NCI-H146 treated with DMSO at 0.1 percent for 48 hours (cell line): ENCODE measurements at regions not wholly inside any gene's neighbourhood (a gene's known extent, or its start where the extent isn't known, plus 50 kb on each side); places are given as distances from the start of the nearest gene placed in this dataset.
A peak's percentile ranks its signal among the peaks of the same experiment; 100 is the strongest.

Experiments
- DNase-seq: peaks from one replicate; lab custom pipeline; 2025; ENCODE audit not compliant: unreplicated experiment; lab: John Stamatoyannopoulos, UW

DNA sequence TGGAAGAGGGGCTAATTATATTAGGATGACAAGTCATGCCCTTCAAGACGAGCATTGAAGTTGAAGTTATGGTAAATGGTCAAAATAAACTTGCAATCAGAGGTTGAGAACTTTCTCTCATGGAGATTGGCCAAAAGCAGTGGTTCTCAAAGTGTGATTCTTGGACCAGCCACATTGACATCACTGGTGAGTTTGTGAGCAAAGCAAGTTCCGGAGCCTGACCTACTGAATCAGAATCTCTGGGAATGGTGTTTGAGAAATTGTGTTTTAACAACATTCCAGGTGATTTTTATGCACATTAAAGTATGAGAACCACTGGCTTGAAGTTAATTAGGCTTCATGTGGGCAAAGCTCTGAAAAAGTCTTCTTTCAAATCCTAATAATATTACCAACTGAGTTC is 403.5 kb downstream of the ZSWIM6 start:
- DNase-seq = no peak

DNA sequence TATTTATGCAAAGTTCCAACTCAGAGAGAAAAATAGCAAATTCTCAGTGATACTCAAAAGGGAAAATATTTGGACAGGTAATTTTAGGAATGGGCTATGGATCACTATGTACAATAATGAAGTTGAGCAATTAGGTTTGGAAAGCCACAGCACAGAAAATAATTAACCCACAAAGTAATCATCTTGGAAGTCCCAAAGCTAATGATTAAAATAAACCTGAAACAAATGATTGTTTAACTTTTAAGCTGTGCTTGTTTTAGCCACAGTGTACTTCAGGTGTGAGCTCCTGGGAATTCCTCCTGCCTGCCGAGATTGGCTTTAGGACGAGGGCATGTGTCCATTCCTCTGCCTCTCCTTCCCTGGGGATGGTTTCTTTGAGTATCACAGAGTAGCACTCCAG is 403.9 kb downstream of the ZSWIM6 start:
- DNase-seq = no peak

DNA sequence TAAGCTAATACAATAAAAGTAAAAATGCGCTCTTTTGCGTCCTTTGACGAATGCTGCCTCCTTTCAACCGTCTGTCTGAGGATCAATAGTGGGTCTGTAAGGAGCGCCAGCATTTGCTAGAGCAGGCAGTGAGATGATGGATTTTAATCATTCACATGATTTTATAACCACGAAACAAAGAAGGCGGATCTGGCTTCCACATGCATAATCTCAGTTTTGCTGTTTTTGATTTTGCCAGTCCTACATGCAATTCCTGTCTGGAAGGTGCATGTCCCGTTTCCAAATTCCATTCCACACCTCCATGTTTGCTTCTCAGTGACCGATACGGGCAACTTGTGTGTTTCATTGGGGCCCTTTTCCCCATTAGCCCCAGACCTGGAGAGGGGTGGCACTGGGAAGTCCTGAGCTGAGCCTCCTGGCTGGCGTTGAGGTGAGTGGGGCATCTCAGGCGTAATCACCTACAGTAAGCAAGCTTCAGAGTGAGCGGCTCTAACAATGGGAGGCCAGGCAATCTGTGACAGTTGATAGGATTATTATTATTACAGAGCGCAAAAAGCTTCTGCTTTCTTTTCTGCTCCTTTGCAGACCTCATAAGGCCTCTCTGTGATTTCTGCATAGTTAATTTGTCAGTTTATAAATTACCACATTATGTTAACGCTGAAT is 405.4 kb downstream of the ZSWIM6 start:
- no peak for DNase-seq

DNA sequence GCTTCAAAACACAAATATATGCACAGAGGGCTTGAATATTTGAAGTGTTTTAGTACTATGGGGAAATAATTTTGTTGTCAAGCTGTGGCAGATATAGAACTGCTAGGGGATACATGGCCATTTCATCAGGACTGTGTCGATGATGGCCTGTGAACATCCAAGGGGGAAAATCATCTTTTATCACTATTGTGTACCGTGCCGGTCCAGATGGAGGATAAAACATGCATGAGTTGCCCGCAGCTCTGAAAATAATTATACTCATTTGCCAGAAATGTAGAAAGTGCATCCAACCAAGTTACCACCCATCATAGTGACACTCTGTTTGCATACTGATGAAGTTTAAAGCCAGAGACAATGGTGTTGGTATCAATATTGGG is 405.9 kb downstream of the ZSWIM6 start:
- no peak for DNase-seq

DNA sequence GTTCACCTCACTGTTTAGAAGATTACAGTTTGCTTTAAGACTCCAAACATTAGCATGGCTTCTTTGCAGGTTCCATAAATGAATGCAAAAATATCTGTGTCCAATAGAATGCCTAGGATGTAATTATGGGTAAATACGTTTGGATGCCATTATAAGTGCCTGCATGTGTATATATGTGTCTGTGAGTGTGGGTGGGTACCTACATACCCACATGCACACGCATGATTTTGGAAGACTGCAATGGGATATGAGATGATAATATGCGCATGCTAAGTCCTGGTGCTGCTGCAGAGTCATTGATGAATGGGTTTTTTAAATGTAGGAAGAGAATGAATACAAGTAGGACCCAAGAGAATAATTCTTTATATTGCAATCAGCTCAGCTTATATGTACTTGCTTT is 406.4 kb downstream of the ZSWIM6 start:
- DNase-seq = no peak

DNA sequence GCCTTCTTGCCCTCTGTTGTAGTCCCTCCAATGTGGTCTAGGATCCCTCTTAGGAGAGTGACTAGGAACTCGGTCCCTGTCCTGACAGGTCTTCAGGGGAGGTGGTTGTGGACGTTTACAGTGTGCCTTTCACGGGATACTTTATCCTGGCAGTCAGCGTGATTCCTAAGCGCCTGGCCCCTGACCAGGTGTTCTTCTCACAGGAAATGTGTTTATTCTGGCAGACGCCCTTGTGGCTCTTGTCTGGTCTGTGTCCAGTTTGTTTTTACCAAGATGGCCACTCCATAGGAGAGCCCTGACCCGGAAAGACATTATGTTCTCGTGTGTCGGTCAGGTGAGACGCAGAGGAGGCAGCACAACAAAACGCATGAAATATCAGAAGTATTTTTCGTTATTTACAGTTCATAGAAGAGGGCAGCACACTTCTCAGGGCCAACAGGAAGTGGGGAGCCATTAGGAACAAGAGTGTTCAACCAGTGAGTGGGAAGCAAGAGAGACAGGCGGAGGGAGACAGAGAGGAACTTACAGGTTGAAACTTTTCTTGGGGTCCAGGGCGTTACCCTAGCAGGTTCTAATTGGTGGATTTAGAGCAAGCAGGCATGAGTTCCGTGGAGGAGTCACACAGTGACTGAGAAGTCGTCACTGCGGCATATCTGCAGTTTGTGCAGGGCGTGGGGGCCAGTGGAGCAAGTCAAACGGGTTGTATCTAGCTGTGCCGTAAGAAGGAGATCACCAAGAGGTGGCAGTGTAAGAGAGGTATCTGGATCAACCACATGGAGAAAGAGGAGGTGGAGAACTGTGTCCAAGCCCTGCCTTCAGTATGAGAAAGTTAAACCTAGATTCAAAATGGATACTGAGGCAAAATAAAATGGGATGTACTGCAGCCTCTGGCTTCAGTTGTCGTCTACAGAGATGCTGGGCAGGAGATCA is 412.9 kb downstream of the ZSWIM6 start:
- peak; percentile 10 for DNase-seq

DNA sequence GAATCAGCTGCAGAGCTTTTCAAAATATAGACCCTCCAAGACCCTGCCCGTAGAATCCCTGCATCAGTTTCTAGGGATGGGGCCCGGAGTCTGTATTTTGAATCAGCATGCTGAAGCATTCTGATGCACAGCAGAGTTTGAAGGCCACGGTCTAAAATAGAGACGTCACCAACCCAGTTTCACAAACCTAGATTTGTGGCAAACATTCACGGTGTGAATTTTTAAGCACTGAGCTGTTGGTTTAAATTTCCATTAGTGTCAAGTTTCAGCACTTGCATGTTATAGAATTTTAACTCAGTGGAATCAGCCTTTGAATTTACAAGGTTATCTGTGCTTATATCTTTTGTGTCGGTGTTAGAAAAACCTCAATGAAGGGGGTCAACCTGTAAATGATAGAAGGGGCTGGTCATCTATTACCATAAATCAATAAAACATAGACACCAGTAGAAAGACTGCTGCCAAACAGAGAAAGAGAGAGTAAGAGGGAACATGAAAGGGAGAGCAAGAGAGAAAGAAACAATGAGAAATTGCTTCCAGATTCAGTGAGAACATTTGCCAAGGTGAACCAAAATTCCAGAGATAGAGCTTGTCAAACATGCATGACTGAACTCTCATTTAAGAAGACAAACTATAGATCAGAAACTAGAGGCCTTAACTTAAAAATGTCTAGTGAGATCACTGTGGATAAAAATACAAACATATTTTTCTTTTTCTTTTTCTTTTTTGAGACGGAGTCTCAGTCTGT is 414.9 kb downstream of the ZSWIM6 start:
- no peak for DNase-seq

DNA sequence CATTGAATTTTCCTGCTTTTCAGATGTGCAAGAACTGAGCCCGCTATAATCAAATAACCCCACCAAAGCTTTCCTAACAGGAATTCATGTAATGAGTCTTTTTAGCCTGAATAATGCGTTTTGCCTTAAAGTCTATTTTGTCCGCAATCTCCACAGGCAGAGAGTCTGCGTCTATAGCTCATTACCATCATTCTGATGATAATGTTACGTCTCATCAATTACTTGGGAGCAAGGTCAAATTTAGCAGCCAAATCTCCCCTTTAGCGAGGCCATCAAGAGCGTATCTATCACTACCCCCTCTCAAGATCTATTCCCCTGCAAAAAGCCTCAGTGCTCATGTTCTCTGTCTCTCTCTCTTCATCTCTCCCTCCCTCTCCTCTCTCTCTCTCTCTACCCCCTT is 416.1 kb downstream of the ZSWIM6 start:
- DNase-seq = no peak

DNA sequence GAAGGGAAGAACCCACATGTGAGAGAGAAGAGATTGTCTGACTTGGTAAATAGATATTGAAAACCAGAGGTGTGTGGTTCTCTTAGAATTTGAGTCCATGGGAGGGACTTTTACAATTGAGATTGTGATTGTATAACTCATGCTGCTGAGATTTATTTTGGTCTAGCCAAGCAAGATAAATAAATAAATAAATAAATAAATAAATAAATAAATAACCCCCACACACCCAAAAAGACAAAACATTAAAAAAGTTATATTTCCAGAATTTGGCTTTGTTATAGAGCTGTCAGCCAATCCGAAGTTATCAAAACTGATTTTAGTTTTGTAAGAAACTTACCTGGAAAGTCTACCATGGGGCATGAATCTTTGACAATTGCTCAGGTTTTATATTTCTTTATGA is 416.6 kb downstream of the ZSWIM6 start:
- no peak for DNase-seq

DNA sequence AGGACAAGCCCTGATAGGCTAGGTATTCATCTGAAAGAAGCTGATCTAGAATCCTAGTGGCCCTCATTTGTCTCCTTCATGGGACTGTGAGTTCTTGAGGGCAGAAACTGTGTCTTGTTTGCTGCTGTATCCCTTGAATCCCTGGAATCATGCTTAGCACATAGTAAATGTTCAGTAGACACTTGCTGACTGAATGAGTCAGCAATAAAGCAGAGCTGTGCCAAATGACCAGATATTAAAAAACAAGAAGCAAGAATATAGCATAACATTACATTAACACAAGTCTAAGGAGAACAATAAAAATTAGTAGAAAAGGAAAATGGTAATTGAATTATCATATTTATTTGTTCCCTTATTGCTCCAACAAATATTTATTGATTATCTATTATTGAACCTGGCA is 420.5 kb downstream of the ZSWIM6 start:
- no peak for DNase-seq

DNA sequence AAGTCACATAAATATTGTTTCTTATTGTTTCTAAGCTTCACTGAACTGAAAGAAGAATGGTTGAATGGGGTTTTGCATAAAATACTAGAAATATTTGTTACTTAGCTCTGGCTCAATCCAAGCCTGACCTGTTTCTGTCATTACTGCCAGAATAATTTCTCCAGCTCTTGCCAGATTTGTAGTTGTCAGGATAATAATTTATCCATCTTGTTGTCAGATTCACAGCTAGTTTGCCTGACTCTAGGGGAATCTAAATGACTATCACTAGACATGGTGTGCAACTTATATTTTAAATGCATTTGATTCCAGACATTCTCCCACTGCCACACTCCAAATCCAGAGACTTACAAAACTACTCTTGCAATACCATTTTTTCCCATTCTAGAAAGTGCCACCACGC is 422.7 kb downstream of the ZSWIM6 start:
- no peak for DNase-seq

DNA sequence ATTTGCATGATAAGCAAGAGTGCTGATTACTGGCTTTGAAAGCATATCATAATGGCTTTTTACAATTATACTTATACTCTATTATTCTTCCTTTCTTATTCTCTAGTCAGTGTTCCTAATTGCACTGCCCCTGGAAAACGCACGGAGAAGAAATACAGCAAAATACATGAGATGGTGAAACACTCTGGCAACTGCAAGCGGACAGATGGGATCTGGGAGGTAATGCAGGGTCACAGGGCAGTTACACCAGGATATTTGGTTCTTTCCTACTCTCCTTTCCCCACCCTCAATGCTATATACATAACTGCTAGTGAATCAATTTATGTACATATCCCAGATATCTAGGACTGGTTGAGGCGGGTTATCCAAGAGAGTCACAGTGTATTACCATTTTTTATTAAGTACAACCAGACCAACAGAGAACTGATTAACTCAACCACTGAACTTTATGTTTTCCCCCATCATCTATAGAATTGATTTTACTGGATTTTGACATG is 423.7 kb downstream of the ZSWIM6 start:
- no peak for DNase-seq

DNA sequence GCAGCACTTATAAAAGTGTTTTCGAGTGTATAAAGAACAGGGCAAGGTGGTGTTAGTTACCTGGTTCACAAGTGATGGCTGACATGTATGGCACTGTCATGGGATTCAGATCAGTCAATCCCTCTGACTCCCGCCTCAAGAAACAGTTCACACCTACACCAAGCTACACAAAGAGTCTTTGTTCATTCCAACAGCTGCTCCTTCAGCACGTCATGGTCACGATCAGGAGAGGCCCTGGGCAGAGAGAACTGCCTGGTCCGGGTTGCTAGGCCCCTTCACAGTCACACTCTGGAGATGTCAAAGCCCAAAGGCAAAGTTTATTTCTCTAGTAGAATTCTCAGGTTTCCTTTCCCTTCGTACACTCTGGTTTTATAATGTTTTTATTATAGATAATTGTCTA is 426.7 kb downstream of the ZSWIM6 start:
- DNase-seq = no peak

DNA sequence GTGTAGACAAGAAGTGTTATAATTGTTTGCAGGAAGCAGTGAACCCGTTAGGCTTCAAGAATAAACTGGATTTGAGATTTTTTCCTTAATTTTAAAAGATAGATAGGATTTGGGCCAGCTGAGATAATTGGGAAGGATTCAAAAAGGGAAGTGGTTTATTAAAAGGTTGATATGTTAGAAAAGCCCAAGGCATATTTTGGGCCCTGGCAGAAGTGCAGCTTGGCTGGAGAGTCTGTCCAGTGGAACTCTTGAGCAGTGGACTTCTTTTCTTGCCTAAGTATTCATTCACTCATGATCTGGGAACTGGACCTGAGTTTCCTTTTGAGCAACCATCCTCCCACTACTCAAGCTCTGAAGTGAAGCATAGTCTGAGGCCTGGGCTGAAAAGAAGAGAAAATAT is 433.4 kb downstream of the ZSWIM6 start:
- DNase-seq = no peak

DNA sequence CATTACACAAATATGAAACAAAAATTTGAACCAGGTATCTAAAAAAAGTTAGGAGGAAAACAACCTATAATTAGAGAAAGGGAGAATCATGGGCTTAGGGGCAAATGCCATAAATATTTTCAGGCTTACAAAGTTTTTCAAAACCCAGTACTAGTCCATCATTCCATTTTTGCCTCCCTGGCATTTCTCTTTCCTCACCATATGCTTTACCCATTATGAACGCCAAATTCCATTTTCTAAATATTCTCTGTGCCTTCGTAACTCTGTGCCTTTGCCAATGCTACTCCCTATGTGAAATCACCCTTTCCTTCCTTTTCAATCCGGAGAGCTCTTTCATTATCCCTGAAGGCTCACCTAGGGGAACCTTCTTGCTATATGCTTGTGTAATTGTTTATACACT is 434.1 kb downstream of the ZSWIM6 start:
- DNase-seq = no peak

DNA sequence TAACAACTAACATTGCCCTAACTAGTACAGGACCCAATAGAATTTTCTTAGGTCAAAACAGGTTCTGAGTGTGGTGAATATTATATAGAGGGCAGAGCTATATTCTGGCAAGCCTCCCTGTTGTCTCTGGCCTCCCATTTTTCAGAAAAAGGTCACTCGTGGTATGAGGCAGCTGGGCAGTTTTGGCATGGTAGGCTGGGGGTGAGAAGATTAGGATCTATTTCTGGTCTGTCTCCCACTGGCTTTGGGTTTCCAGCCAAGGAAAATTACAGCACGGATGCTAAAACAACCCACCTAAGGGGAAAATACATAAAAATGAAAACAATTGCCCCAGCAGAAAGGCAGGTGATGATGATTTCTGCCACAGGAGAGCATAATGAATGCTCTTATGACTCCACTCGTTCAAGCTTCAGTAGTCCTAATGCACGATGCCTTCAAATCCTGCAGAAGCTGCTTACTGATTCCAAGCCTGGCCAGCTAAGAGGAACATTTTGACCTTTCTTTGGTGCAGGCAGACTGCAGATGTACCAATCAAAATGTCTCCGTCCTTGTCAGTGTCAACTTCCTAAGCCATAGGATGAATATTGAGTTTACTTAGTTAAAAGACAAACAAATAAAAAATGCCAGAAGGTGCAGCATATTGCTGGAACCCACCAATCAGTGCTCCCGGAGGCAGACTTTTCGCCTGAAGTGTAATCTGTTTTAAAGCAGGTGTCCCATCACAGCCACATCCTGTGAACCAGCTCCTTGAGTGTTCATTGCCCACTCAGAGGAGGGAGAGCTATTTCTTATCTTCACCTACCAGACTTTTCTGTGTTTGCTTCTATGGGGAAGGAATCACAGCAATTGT is 435.4 kb downstream of the ZSWIM6 start:
- no peak for DNase-seq

DNA sequence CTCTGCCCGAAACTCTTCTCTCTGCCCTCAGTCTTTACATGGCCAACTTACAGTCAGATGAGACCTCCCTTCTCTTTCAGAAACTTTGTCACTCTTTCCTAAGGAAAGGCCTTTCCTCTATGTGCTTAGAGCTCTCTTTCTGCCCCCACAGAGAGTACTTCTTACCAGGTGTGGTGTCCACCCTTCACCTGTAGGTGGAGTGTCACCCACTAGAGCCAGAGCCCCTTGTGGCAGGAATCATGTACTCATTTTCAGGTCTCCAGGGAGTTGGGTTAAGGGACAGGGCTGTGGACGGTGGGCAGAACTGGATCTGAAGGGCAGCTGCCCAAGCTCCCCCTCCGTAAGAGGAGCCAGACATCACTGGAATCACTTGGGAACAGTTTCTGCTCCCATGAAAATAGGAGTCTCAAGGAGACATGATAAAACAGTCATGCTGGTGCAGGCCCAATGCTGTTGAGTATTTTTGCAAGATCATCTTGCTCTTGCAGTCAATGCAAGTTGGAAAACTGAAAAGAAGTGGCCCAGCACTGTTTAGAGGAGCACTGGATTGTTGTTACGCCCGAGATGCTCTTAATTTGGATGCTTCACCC is 436.7 kb downstream of the ZSWIM6 start:
- no peak for DNase-seq

DNA sequence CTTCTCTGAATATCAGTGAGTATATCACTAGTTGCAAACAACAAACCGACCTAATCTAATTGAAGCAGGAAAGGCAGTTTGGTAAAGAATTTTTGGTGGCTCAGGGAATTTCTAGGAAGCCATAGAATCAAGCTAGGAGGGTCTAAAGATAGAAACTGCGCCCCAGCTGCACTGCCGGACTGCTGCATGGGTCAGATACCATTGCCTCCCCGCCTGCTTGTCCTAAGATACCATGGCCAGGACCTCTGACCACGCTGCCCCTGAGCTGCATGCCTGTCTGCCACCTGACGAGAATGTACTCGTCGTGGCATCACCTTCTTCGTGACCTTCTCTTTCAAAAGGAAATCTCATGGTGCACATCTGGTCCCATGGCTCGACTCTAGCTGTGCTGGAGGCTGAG is 439.0 kb downstream of the ZSWIM6 start:
- DNase-seq = no peak

DNA sequence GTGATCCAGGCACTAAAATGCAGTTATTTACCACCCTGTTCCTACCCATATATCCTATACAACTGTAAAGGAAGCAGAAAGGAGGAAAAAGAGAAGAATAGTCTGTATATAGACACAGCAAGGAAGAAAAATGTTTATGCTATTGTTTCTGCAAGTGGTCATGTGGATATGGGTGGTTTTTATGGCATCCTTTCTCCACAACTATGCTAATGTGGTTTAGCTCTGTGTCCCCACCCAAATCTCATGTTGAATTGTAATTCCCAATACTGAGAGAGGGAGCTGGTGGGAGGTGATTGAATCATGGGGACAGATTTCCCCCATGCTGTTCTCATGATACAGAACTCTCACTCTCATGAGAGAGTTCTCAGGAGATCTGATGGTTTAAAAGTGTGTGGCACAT is 439.8 kb downstream of the ZSWIM6 start:
- DNase-seq = no peak

DNA sequence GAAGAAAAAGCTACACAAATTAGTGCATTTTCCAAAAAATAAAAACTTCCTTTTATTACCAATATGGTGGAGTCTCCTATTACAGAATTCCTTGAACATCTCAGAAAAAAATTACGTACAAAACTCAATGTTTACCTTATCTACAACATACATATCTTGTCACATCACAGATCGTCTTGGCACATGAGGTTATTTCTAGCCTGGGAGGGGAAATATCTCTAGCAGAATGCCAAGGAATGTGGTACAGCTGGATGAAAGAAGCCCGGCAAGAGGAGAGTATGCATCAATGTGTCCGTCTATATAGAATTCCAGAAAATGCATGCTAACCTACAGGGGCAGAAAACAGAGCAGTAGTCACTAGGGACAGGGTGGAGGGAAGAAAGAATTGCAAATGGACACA is 443.8 kb downstream of the ZSWIM6 start:
- DNase-seq = no peak
